ENCODE measurements at regions not wholly inside any gene's neighbourhood (a gene's known extent, or its start where the extent isn't known, plus 50 kb on each side); places are given as distances from the start of the nearest gene placed in this dataset.
"Not testable (repeated sequence)": the region's sequence is repeated elsewhere in the genome, so short reads cannot be mapped to it uniquely, and the experiment has no call there.

- DNase-seq = no peak
Measured at GRCh38 chr2:239558661-239559060, 157.8 kb upstream of the HDAC4 start.

GRCh38 chr2:239557516-239557915 lies 156.7 kb upstream of the HDAC4 start:
- no peak for DNase-seq

GRCh38 chr2:239555571-239555905 lies 154.7 kb upstream of the HDAC4 start:
- no peak for DNase-seq

- DNase-seq = no peak
Measured at GRCh38 chr2:239554766-239555570, 154.1 kb upstream of the HDAC4 start.

- no peak for DNase-seq
Measured at GRCh38 chr2:239553376-239554000, 152.7 kb upstream of the HDAC4 start.

- no peak for DNase-seq
Measured at GRCh38 chr2:239552213-239552926, 151.6 kb upstream of the HDAC4 start.

GRCh38 chr2:239551206-239551605 lies 150.4 kb upstream of the HDAC4 start:
- no peak for DNase-seq

- DNase-seq = no peak
Measured at GRCh38 chr2:239550357-239550756, 149.5 kb upstream of the HDAC4 start.

GRCh38 chr2:239549711-239550255 lies 149.0 kb upstream of the HDAC4 start:
- no peak for DNase-seq

- no peak for DNase-seq
Measured at GRCh38 chr2:239548965-239549595, 148.3 kb upstream of the HDAC4 start.

GRCh38 chr2:239548451-239548871 lies 147.6 kb upstream of the HDAC4 start:
- no peak for DNase-seq

GRCh38 chr2:239547140-239547539 lies 146.3 kb upstream of the HDAC4 start:
- not testable (repeated sequence) for DNase-seq

- no peak for DNase-seq
Measured at GRCh38 chr2:239546541-239546940, 145.7 kb upstream of the HDAC4 start.

- DNase-seq = no peak
Measured at GRCh38 chr2:239545741-239546392, 145.0 kb upstream of the HDAC4 start.

GRCh38 chr2:239544918-239545465 lies 144.2 kb upstream of the HDAC4 start:
- DNase-seq = no peak

GRCh38 chr2:239544143-239544917 lies 143.5 kb upstream of the HDAC4 start:
- no peak for DNase-seq

- no peak for DNase-seq
Measured at GRCh38 chr2:239543702-239544101, 142.9 kb upstream of the HDAC4 start.

GRCh38 chr2:239540174-239540573 lies 139.4 kb upstream of the HDAC4 start:
- DNase-seq = peak; percentile 74 to 80

- no peak for DNase-seq
Measured at GRCh38 chr2:239539776-239540100, 138.9 kb upstream of the HDAC4 start.

GRCh38 chr2:239539083-239539775 lies 138.4 kb upstream of the HDAC4 start:
- DNase-seq = no peak

Data from SHP77 (cell line).